ENCODE measurements at regions not wholly inside any gene's neighbourhood (a gene's known extent, or its start where the extent isn't known, plus 50 kb on each side); places are given as distances from the start of the nearest gene placed in this dataset.

DNA sequence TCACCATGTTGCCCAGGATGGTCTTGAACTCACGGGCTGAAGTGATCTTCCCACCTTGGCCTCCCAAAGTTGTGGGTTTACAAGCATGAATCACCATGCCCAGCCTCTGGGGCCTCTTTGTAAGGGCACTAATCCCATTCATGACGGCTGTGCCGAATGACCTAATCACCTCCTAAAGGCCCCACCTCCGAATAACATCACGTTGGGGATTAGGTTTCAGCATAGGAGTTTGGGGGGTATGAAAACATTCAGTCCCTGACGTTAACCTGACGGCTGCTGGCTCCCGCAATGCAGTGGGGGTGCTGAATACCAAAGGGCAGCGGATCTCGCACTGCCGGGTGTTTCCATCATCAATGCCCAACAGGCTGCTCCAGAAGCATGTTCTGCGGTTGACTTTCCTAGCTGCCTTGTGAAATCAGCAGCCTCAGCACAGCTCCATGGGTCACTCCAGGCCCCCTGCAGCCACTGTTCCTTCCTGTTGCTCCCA is 120.8 kb upstream of the SEC14L1 start:
- no peak overlapping the region for H3K27ac ChIP-seq (ENCODE audit: insufficient read depth, low read length)
- H2BK15ac ChIP-seq (ENCODE audit: low read depth, low read length) = no peak overlapping the region
- H2AFZ ChIP-seq (replicated peaks; ENCODE audit: low read length, poor library complexity) = no peak overlapping the region
- ATAC-seq (ENCODE audit: low read depth) (no peak), DNase-seq (no peak)
- H4K20me1 ChIP-seq (ENCODE audit: insufficient read depth, low read length) = no peaks in the 10 kb centered on the region
- no TSS peak for BruUV-seq (replicated peaks)
- no peak overlapping the region for H3K4me2 ChIP-seq (ENCODE audit: low read depth, low read length)
- intact Hi-C loops (cut with micrococcal nuclease) = no loop called here
- H3K14ac ChIP-seq (replicated peaks; ENCODE audit: low read depth, low read length) = no peak overlapping the region
- ChIA-PET POLR2A (ENCODE audit: unreplicated experiment) (no interaction called here), CTCF (no interaction called here)
- no peak overlapping the region for H2BK120ac ChIP-seq (ENCODE audit: low read depth, low read length)
- H2BK20ac ChIP-seq (ENCODE audit: low read depth, low read length) = no peak overlapping the region
- in situ Hi-C loops (cut with MboI; ENCODE audit: low sequenced_read_pairs) = no loop called here
- no peak overlapping the region for H3K4me3 ChIP-seq (ENCODE audit: insufficient read depth, low read depth, low read length)
- dilution Hi-C loops (cut with HindIII; ENCODE audit: low sequenced_read_pairs, unreplicated experiment) = no loop called here
- no peak overlapping the region for H4K91ac ChIP-seq (ENCODE audit: insufficient read depth, low read depth, low read length)
- no peak overlapping the region for H3K23ac ChIP-seq (ENCODE audit: low read depth, low read length)
- H3K4ac ChIP-seq (ENCODE audit: low read depth, low read length) = no peak overlapping the region
- 55% methylated on average over 7 of the region's 12 CpGs; no CpG with 5 or more reads in 1 of the 2 experiments for WGBS, 2 experiments (ENCODE audit: extremely low coverage in 2 of 2, insufficient read length in 1 of 2)
- no peak overlapping the region for H4K5ac ChIP-seq (ENCODE audit: low read depth, low read length)
- H3K9me3 ChIP-seq (ENCODE audit: control insufficient read depth, insufficient read depth, low read length) = no peaks in the 10 kb centered on the region
- H2AK9ac ChIP-seq (replicated peaks; ENCODE audit: low read depth, low read length, poor library complexity) = no peak overlapping the region
- no peaks in the 10 kb centered on the region for H3K79me1 ChIP-seq (ENCODE audit: low read depth in 1 of 2, low read length in 2 of 2)
- no peak overlapping the region for H3K56ac ChIP-seq (ENCODE audit: extremely low read depth, insufficient read depth, low read length)
- peaks cover 22% of the 10 kb centered on the region for H3K27me3 ChIP-seq (ENCODE audit: control insufficient read depth, insufficient read depth, low read length)
- H4K8ac ChIP-seq (ENCODE audit: low read depth in 2 of 2, low read length in 2 of 2) = no peak overlapping the region
- H3K18ac ChIP-seq (ENCODE audit: low read depth, low read length) = no peak overlapping the region
- H3K36me3 ChIP-seq (ENCODE audit: control insufficient read depth, insufficient read depth, low read length) = no peaks in the 10 kb centered on the region
- TF ChIP-seq RCOR1 (IDR thresholded peaks at IDR 0.05; ENCODE audit: insufficient replicate concordance, low read length) = no peak
- TF ChIP-seq MAZ (IDR thresholded peaks at IDR 0.05; ENCODE audit: borderline replicate concordance, low read depth, low read length) = no peak
- TF ChIP-seq NFE2L2 (IDR thresholded peaks at IDR 0.05; ENCODE audit: low read depth, low read length) = no peak
- TF ChIP-seq CEBPB (IDR thresholded peaks at IDR 0.05; ENCODE audit: low read depth, low read length) = no peak
- no peak for TF ChIP-seq MXI1 (IDR thresholded peaks at IDR 0.05; ENCODE audit: borderline replicate concordance, low read depth, low read length)
- TF ChIP-seq, protein P1, sequence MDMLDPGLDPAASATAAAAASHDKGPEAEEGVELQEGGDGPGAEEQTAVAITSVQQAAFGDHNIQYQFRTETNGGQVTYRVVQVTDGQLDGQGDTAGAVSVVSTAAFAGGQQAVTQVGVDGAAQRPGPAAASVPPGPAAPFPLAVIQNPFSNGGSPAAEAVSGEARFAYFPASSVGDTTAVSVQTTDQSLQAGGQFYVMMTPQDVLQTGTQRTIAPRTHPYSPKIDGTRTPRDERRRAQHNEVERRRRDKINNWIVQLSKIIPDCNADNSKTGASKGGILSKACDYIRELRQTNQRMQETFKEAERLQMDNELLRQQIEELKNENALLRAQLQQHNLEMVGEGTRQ (IDR thresholded peaks at IDR 0.05; ENCODE audit: low read depth, low read length) = no peak
- TF ChIP-seq FOS (IDR thresholded peaks at IDR 0.05; ENCODE audit: low read depth, low read length) = no peak
- no peak for TF ChIP-seq POLR2A (IDR thresholded peaks at IDR 0.05; ENCODE audit: low read depth, low read length)
- TF ChIP-seq RFX5 (IDR thresholded peaks at IDR 0.05; ENCODE audit: low read depth, low read length) = no peak
- TF ChIP-seq, protein P2, sequence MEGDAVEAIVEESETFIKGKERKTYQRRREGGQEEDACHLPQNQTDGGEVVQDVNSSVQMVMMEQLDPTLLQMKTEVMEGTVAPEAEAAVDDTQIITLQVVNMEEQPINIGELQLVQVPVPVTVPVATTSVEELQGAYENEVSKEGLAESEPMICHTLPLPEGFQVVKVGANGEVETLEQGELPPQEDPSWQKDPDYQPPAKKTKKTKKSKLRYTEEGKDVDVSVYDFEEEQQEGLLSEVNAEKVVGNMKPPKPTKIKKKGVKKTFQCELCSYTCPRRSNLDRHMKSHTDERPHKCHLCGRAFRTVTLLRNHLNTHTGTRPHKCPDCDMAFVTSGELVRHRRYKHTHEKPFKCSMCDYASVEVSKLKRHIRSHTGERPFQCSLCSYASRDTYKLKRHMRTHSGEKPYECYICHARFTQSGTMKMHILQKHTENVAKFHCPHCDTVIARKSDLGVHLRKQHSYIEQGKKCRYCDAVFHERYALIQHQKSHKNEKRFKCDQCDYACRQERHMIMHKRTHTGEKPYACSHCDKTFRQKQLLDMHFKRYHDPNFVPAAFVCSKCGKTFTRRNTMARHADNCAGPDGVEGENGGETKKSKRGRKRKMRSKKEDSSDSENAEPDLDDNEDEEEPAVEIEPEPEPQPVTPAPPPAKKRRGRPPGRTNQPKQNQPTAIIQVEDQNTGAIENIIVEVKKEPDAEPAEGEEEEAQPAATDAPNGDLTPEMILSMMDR (conservative IDR thresholded peaks at IDR 0.05; ENCODE audit: low read depth, low read length) = no peak
- no peak for TF ChIP-seq BHLHE40 (IDR thresholded peaks at IDR 0.05; ENCODE audit: low read depth, low read length)
- no peak overlapping the region for H2AK5ac ChIP-seq (ENCODE audit: low read depth, low read length)
- no peaks in the 10 kb centered on the region for H3K9me1 ChIP-seq (ENCODE audit: insufficient read depth, low read length)
- H3K4me1 ChIP-seq (ENCODE audit: control insufficient read depth, insufficient read depth, low read length) = no peaks in the 10 kb centered on the region
- H2BK5ac ChIP-seq (ENCODE audit: low read depth, low read length, poor library complexity, severe bottlenecking) = no peak overlapping the region
- no peak overlapping the region for H3K9ac ChIP-seq (ENCODE audit: low read depth, low read length)

Data from IMR-90 (cell line).